B cell (primary cell): ENCODE measurements at regions not wholly inside any gene's neighbourhood (a gene's known extent, or its start where the extent isn't known, plus 50 kb on each side); places are given as distances from the start of the nearest gene placed in this dataset.

Experiments
- ATAC-seq: fragments of 200-7000 bp; cut with Tn5 transposase; one replicate; pipeline ENCODE4 v1.10.0; 2021; ENCODE audit warnings: low read depth, mild to moderate bottlenecking, moderate number of reproducible peaks, moderate library complexity
- CTCF ChIA-PET: fragments of 350-600 bp; sonication (Branson Sonifier 250); formaldehyde crosslinking; loops from one replicate; lab custom pipeline; 2021; ENCODE audit warnings: antibody characterized with exemption, inconsistent platforms; lab: Charles Lee
- POLR2A ChIA-PET: fragments of 350-600 bp; sonication (Branson Sonifier 250); formaldehyde crosslinking; loops from one replicate; lab custom pipeline; 2021; ENCODE audit warnings: antibody characterized with exemption; lab: Charles Lee
- DNase-seq: peaks from one replicate; pipeline ENCODE4 v3.0.0; 2013
- H2AFZ ChIP-seq: 2 replicates; pipeline ENCODE4 v1.6.1; 2012; ENCODE audit warnings: mild to moderate bottlenecking, low read depth, low read length; ENCODE audit not compliant: insufficient read depth, poor library complexity, severe bottlenecking
- H3K27ac ChIP-seq, 2 donors: 1 replicate in 1 of 2; 2 replicates in 1 of 2; pipeline ENCODE4 v1.5.1; 2012 to 2013; ENCODE audit warnings: low read length in 2 of 2, mild to moderate bottlenecking in 2 of 2, moderate library complexity in 1 of 2
- H3K27me3 ChIP-seq, 4 experiments: fragments of 200-600 bp in 1 of 4; sonication (generic) in 1 of 4; replicated peaks in 1 of 4; 1 replicate in 2 of 4; 2 replicates in 2 of 4; pipeline versions ENCODE4 v1.6.1 to v1.7.0; 2013 to 2016; ENCODE audit warnings: low read length in 3 of 4, mild to moderate bottlenecking in 2 of 4, mixed read lengths in 1 of 4, moderate library complexity in 1 of 4; ENCODE audit not compliant: insufficient read depth in 4 of 4, control insufficient read depth in 3 of 4; ENCODE audit errors: control extremely low read depth in 1 of 4
- H3K36me3 ChIP-seq, 2 experiments: replicated peaks in 1 of 2; 1 replicate in 1 of 2; 2 replicates in 1 of 2; pipeline versions ENCODE4 v1.6.1 to v1.7.1; 2013; ENCODE audit warnings: low read length in 1 of 2; ENCODE audit not compliant: insufficient read depth in 2 of 2, control insufficient read depth in 1 of 2; ENCODE audit errors: control extremely low read depth in 1 of 2, extremely low read depth in 1 of 2
- H3K4me1 ChIP-seq, 2 donors: fragments of 200-600 bp in 1 of 2; sonication (generic) in 1 of 2; 1 replicate in 1 of 2; 2 replicates in 1 of 2; pipeline versions ENCODE4 v1.5.1 to v1.6.1; 2013 to 2017; ENCODE audit warnings: low read length in 2 of 2; ENCODE audit not compliant: control insufficient read depth in 2 of 2, insufficient read depth in 2 of 2
- H3K4me2 ChIP-seq: replicated peaks from 2 replicates; pipeline ENCODE3; 2012; ENCODE audit warnings: mild to moderate bottlenecking, low read depth, low read length; ENCODE audit not compliant: poor library complexity, severe bottlenecking
- H3K4me3 ChIP-seq, 5 experiments: fragments of 200-600 bp in 1 of 5; sonication (generic) in 1 of 5; 1 replicate in 3 of 5; 2 replicates in 2 of 5; pipeline versions ENCODE4 v1.5.1 to v1.7.0; 2011 to 2016; ENCODE audit warnings: low read length in 4 of 5, mild to moderate bottlenecking in 4 of 5, low read depth in 2 of 5, control low read depth in 1 of 5, moderate library complexity in 1 of 5; ENCODE audit not compliant: insufficient read depth in 1 of 5; ENCODE audit errors: control extremely low read depth in 1 of 5, extremely low read depth in 1 of 5
- H3K79me2 ChIP-seq: fragments of 200-600 bp; sonication (generic); one replicate; pipeline ENCODE4 v1.6.0; 2016; ENCODE audit warnings: low read length; ENCODE audit not compliant: control insufficient read depth, insufficient read depth
- H3K9ac ChIP-seq: fragments of 200-600 bp; sonication (generic); 2 replicates; pipeline ENCODE4 v1.6.1; 2017; ENCODE audit warnings: mild to moderate bottlenecking, low read length, moderate library complexity
- H3K9me3 ChIP-seq, 3 donors: one replicate each; pipeline versions ENCODE4 v1.6.1 to v1.7.1; 2013; ENCODE audit warnings: low read length in 2 of 3; ENCODE audit not compliant: control insufficient read depth in 2 of 3, insufficient read depth in 1 of 3; ENCODE audit errors: control extremely low read depth in 1 of 3
- H4K20me1 ChIP-seq: 2 replicates; pipeline ENCODE4 v1.6.0; 2012; ENCODE audit warnings: mild to moderate bottlenecking, low read length; ENCODE audit not compliant: insufficient read depth, control insufficient read depth, poor library complexity, severe bottlenecking
- H3K27ac Mint-ChIP-seq: one replicate; pipeline ENCODE4 v1.8.0; 2021; ENCODE audit warnings: mixed read lengths
- H3K27me3 Mint-ChIP-seq: one replicate; pipeline ENCODE4 v1.8.0; 2021; ENCODE audit warnings: mixed read lengths
- H3K4me1 Mint-ChIP-seq: one replicate; pipeline ENCODE4 v1.8.0; 2021; ENCODE audit warnings: mixed read lengths
- H3K4me3 Mint-ChIP-seq: one replicate; pipeline ENCODE4 v1.8.0; 2021; ENCODE audit warnings: mixed read lengths
- H3K9me3 Mint-ChIP-seq: one replicate; pipeline ENCODE4 v1.8.0; 2022; ENCODE audit warnings: mixed read lengths; ENCODE audit not compliant: insufficient read depth
- EZH2 ChIP-seq: IDR thresholded peaks from 2 replicates; pipeline ENCODE4 v1.6.1; 2012; ENCODE audit warnings: borderline replicate concordance, low read depth, mild to moderate bottlenecking, moderate library complexity, low read length; ENCODE audit not compliant: insufficient read depth, poor library complexity, severe bottlenecking
- WGBS: methylation state at CpG from one replicate; pipeline ENCODE4 v1.1.5; 2013; ENCODE audit warnings: missing lambda C conversion rate; ENCODE audit not compliant: insufficient coverage; 5-methylcytosine and 5-hydroxymethylcytosine counted together
- intact Hi-C: fragments of 100-400 bp; cut with micrococcal nuclease; formaldehyde crosslinking; loops from one replicate; pipeline ENCODE4 v1.10.0; 2022
- TF ChIP-seq, protein P1 (sequence below): fragments of 200-600 bp; IDR thresholded peaks from one replicate; pipeline ENCODE4 v1.8.0; 2022; ENCODE audit warnings: antibody characterized with exemption, mild to moderate bottlenecking

DNA sequence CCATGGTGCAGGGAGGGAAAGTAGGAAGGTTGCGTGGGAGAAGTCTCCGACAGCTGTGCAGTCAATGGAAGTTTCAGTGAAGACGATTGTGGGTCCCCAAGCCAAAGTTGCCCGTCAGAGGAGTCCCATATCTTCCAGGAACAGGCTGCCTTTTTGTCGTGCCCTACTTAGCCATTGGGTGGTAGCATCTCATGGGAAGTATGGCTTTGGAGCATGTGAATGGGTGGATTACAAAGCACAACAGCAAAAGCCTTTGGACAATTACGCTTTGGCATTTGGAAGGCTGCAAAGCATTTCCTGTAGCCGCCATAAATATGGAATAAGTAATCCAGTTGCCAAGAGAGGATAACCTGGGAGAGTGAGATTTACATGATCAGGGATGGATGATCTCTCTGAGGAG, 300.7 kb upstream of the BOD1L1 start:
- no peaks in the 10 kb centered on the region for H3K9me3 Mint-ChIP-seq
- Histone ChIP-seq H3K9me3 (no peaks in the 10 kb centered on the region), H3K4me1 (no peaks in the 10 kb centered on the region), H3K27me3 (no peaks in the 10 kb centered on the region), H3K4me3 (no peak overlapping the region), H4K20me1 (no peaks in the 10 kb centered on the region), H3K79me2 (no peaks in the 10 kb centered on the region), H3K36me3 (no peaks in the 10 kb centered on the region), H3K4me2 (no peak overlapping the region), H3K9ac (no peak overlapping the region), H2AFZ (no peak overlapping the region), H3K27ac (no peak overlapping the region)
- no peak overlapping the region for H3K27ac Mint-ChIP-seq
- DNase-seq (no peak), ATAC-seq (no peak)
- POLR2A ChIA-PET = no interaction called here
- no peak for TF ChIP-seq EZH2
- TF ChIP-seq, protein P1, sequence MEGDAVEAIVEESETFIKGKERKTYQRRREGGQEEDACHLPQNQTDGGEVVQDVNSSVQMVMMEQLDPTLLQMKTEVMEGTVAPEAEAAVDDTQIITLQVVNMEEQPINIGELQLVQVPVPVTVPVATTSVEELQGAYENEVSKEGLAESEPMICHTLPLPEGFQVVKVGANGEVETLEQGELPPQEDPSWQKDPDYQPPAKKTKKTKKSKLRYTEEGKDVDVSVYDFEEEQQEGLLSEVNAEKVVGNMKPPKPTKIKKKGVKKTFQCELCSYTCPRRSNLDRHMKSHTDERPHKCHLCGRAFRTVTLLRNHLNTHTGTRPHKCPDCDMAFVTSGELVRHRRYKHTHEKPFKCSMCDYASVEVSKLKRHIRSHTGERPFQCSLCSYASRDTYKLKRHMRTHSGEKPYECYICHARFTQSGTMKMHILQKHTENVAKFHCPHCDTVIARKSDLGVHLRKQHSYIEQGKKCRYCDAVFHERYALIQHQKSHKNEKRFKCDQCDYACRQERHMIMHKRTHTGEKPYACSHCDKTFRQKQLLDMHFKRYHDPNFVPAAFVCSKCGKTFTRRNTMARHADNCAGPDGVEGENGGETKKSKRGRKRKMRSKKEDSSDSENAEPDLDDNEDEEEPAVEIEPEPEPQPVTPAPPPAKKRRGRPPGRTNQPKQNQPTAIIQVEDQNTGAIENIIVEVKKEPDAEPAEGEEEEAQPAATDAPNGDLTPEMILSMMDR = no peak
- H3K4me3 Mint-ChIP-seq = no peak overlapping the region
- intact Hi-C loops = no loop called here
- WGBS = 92% methylated on average over 7 of the region's 7 CpGs
- CTCF ChIA-PET = no interaction called here
- H3K4me1 Mint-ChIP-seq = no peaks in the 10 kb centered on the region
- H3K27me3 Mint-ChIP-seq = peaks cover 14% of the 10 kb centered on the region

DNA sequence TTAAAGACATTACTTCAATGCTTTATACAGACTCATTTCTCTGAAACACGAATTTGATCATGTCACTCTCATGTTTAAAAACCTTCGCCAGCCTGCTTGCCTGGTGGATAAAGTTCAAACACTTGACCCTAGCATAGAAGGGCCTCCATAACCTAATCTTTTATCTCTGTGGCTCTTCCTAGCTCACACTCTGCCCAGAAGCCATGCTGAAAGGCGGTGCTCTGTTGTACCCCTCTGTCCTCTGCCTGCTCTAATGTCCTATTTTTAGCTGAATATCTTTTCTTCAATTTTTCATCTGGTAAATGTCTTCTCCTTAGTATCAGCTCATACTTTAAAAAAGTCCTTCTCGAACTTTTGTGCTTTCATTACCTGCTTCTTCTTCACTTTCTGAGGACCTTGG, 302.6 kb upstream of the BOD1L1 start:
- Histone ChIP-seq H4K20me1 (no peaks in the 10 kb centered on the region), H3K36me3 (no peaks in the 10 kb centered on the region), H2AFZ (no peak overlapping the region), H3K27ac (no peak overlapping the region), H3K79me2 (no peaks in the 10 kb centered on the region), H3K4me3 (no peak overlapping the region), H3K4me2 (no peak overlapping the region), H3K4me1 (no peaks in the 10 kb centered on the region), H3K27me3 (no peaks in the 10 kb centered on the region), H3K9ac (no peak overlapping the region), H3K9me3 (no peaks in the 10 kb centered on the region)
- TF ChIP-seq EZH2 = no peak
- TF ChIP-seq, protein P1 = no peak
- Mint-ChIP-seq H3K4me1 (no peaks in the 10 kb centered on the region), H3K4me3 (no peak overlapping the region), H3K9me3 (no peaks in the 10 kb centered on the region), H3K27me3 (peaks cover 14% of the 10 kb centered on the region), H3K27ac (no peak overlapping the region)
- ChIA-PET POLR2A (no interaction called here), CTCF (no interaction called here)
- ATAC-seq = no peak
- DNase-seq = no peak
- intact Hi-C loops = no loop called here
- 80% methylated on average over 4 of the region's 4 CpGs for WGBS
